ENCODE measurements at regions not wholly inside any gene's neighbourhood (a gene's known extent, or its start where the extent isn't known, plus 50 kb on each side); places are given as distances from the start of the nearest gene placed in this dataset.
"Not testable (repeated sequence)": the region's sequence is repeated elsewhere in the genome, so short reads cannot be mapped to it uniquely, and the experiment has no call there.

- no peaks in the 10 kb centered on the region for H3K4me1 ChIP-seq
- H3K27ac ChIP-seq, result no peak overlapping the region
- H3K9me3 ChIP-seq (replicated peaks), result no peaks in the 10 kb centered on the region
- H3K36me3 ChIP-seq, result no peaks in the 10 kb centered on the region
- no peak for DNase-seq
- no peaks in the 10 kb centered on the region for H3K27me3 ChIP-seq
- no peak overlapping the region for H3K4me3 ChIP-seq
Measured at GRCh38 chr11:91365986-91366585, 858.5 kb upstream of the FAT3 start.

DNA sequence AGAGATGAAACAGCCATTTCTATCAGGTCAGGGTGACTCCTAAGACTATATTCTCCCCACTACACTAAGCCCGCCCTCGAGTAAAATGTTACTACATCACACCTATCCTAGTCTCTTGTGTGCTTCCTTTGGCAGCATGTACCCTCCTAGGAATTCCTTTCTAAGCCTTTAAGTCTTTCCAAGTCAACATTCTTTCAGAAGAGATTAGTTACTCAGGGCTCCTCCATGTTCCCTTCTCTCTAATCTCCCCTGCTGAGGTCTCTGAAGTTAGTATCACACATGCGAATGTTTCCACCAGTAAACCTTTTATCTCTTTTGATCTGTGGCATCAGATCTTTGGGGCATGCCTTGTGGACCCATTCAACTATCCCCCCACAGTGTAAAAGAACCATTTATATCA lies 873.7 kb upstream of the FAT3 start:
- no peaks in the 10 kb centered on the region for H3K4me1 ChIP-seq

DNA sequence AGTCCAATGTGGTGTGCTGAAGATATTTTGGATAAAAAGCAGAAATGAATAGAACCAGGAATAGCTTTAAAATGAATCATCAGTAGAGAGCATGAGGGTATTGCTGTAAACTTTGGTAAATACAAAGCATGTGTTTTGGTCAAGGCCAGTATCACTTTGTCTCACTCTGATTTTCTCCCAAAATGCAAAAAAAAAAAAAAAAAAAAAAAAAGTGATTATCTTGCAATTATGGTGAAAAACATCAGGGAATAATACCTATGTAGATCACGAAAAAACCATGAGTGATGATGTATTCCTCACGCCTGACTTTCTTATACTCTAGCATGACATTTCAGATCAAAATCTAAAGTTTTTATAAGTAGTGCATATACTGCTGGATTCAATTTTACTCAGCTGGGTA lies 897.9 kb upstream of the FAT3 start:
- Histone ChIP-seq H3K27ac (no peak overlapping the region), H3K4me1 (no peaks in the 10 kb centered on the region), H3K4me3 (no peak overlapping the region), H3K27me3 (no peaks in the 10 kb centered on the region), H3K9me3 (replicated peaks) (no peaks in the 10 kb centered on the region), H3K36me3 (no peaks in the 10 kb centered on the region)
- DNase-seq, result no peak

More for the DNA sequence above, 873.7 kb upstream of the FAT3 start:
- H3K4me3 ChIP-seq, result no peak overlapping the region
- no peaks in the 10 kb centered on the region for H3K27me3 ChIP-seq
- no peak overlapping the region for H3K27ac ChIP-seq
- no peaks in the 10 kb centered on the region for H3K9me3 ChIP-seq (replicated peaks)
- DNase-seq, result no peak
- no peaks in the 10 kb centered on the region for H3K36me3 ChIP-seq

GRCh38 chr11:91326280-91326679 lies 898.3 kb upstream of the FAT3 start:
- H3K27ac ChIP-seq, result no peak overlapping the region
- H3K36me3 ChIP-seq, result no peaks in the 10 kb centered on the region
- DNase-seq, result no peak
- no peaks in the 10 kb centered on the region for H3K27me3 ChIP-seq
- H3K9me3 ChIP-seq (replicated peaks), result no peaks in the 10 kb centered on the region
- H3K4me1 ChIP-seq, result no peaks in the 10 kb centered on the region
- H3K4me3 ChIP-seq, result no peak overlapping the region

GRCh38 chr11:91314521-91314920 lies 910.1 kb upstream of the FAT3 start:
- H3K4me1 ChIP-seq, result no peaks in the 10 kb centered on the region
- H3K9me3 ChIP-seq (replicated peaks), result no peaks in the 10 kb centered on the region
- DNase-seq, result no peak
- no peaks in the 10 kb centered on the region for H3K27me3 ChIP-seq
- no peak overlapping the region for H3K27ac ChIP-seq
- H3K36me3 ChIP-seq, result no peaks in the 10 kb centered on the region
- no peak overlapping the region for H3K4me3 ChIP-seq

GRCh38 chr11:91312541-91312940 lies 912.1 kb upstream of the FAT3 start:
- Histone ChIP-seq H3K4me1 (no peaks in the 10 kb centered on the region), H3K36me3 (no peaks in the 10 kb centered on the region), H3K9me3 (replicated peaks) (no peaks in the 10 kb centered on the region), H3K27ac (no peak overlapping the region), H3K27me3 (no peaks in the 10 kb centered on the region), H3K4me3 (no peak overlapping the region)
- DNase-seq, result no peak

DNA sequence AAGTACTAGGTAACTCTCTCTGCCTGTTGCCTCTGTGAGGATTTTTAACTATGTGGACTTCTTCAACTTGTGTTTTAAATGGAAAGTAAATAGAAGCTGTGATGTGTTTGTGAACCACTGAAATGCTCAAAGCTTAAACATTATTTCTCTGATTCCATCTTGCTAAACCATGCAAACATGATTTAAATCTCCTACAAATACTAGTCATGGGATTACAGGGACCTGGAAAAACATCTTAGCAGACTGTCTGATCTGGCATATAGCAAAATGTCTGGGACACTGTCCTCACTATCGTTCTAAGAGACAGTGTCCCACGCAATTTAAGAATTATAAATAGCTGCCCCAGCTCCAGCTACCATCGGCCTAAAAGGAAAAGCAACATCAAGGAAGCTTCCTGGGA lies 914.5 kb upstream of the FAT3 start:
- no peak for DNase-seq
- Histone ChIP-seq H3K9me3 (replicated peaks) (no peaks in the 10 kb centered on the region), H3K27me3 (no peaks in the 10 kb centered on the region), H3K4me3 (no peak overlapping the region), H3K4me1 (no peaks in the 10 kb centered on the region), H3K27ac (no peak overlapping the region), H3K36me3 (no peaks in the 10 kb centered on the region)

DNA sequence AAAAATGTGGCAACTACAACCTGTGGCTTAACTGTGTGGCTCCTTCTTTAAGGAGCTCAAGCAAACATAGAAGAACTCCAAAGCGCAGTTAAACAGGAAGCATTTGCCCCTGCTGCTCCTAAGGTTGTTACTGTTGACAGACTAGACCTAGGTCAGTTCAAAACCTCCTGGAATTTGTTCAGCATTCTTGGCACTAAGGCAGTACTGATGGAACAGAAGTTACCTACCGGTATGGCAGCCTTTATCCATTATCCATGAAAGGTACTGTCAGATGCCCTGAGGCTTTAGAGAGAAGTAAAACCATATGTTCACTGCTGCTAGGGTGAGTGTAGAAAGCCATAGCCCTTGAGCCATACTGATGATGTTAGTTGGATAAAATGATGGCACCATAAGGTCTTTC lies 916.5 kb upstream of the FAT3 start:
- Histone ChIP-seq H3K27ac (no peak overlapping the region), H3K36me3 (no peaks in the 10 kb centered on the region), H3K4me3 (no peak overlapping the region), H3K27me3 (no peaks in the 10 kb centered on the region), H3K9me3 (replicated peaks) (no peaks in the 10 kb centered on the region), H3K4me1 (no peaks in the 10 kb centered on the region)
- no peak for DNase-seq

DNA sequence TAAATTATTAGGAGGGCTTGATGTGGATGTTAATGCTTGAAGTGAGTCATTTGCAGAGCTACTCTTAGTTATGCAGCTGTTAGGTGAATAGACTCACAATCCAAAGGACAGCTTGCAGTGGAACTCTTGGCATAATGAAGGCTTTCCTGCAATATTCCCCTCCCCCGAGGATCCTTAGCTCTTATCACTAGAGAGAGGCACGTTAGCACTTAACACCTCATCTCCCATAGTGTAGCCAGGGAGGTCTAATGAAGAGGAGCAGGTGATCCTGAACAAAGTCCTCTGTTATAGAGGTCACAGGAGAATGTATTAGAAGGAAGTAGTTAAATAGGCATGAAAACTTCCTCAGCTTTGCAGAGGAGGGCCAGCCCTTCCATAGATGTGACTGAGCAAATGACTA lies 919.2 kb upstream of the FAT3 start:
- no peak overlapping the region for H3K27ac ChIP-seq
- no peaks in the 10 kb centered on the region for H3K4me1 ChIP-seq
- no peaks in the 10 kb centered on the region for H3K9me3 ChIP-seq (replicated peaks)
- H3K4me3 ChIP-seq, result no peak overlapping the region
- H3K36me3 ChIP-seq, result no peaks in the 10 kb centered on the region
- DNase-seq, result peak; percentile 0 to 5
- H3K27me3 ChIP-seq, result no peaks in the 10 kb centered on the region

GRCh38 chr11:91303749-91304148 lies 920.9 kb upstream of the FAT3 start:
- Histone ChIP-seq H3K4me1 (no peaks in the 10 kb centered on the region), H3K9me3 (replicated peaks) (no peaks in the 10 kb centered on the region), H3K27me3 (no peaks in the 10 kb centered on the region), H3K27ac (no peak overlapping the region), H3K4me3 (no peak overlapping the region), H3K36me3 (no peaks in the 10 kb centered on the region)
- DNase-seq, result no peak

DNA sequence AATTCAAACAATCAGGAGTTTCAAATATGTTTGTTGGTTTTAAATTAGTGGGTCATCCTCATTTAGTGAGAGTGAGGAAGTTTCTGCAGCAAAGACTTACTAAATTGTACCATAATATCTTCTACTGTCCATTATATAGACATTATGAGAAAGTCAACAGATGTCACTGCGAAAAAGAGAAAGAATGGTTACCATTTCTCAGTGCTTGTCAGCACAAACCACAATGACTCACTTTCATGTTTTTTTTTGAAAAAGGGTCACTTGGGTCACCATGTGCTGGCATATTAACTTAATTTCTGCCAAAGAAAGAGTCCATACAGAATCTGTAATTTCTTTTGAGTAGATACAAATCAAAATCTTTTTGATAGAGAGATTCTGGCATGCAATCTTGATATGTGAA lies 924.6 kb upstream of the FAT3 start:
- Histone ChIP-seq H3K4me3 (no peak overlapping the region), H3K27me3 (no peaks in the 10 kb centered on the region), H3K4me1 (no peaks in the 10 kb centered on the region), H3K9me3 (replicated peaks) (no peaks in the 10 kb centered on the region), H3K36me3 (no peaks in the 10 kb centered on the region), H3K27ac (no peak overlapping the region)
- DNase-seq, result peak in 1 of 2 experiments; percentile 1

DNA sequence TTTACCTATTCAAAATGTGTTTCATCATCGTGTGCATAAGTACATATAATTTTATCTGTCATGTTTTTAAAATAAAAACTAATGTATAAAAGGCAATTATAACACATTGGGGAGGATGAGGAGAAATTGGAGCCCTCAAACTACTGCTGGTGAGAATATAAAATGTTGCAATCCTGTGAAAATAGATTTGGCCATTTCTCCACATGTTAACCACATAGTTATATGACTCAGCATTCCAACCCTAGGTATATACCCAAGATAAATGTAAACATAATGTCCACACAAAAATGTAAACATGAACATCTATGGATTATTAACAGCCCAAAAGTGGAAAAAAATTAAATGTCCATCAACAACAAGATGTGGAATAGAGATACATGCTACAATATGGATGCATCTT lies 928.0 kb upstream of the FAT3 start:
- Histone ChIP-seq H3K27me3 (no peaks in the 10 kb centered on the region), H3K36me3 (no peaks in the 10 kb centered on the region), H3K27ac (no peak overlapping the region), H3K4me3 (no peak overlapping the region), H3K9me3 (replicated peaks) (no peaks in the 10 kb centered on the region), H3K4me1 (no peaks in the 10 kb centered on the region)
- DNase-seq, result no peak

- Histone ChIP-seq H3K27ac (no peak overlapping the region), H3K27me3 (no peaks in the 10 kb centered on the region), H3K36me3 (no peaks in the 10 kb centered on the region), H3K4me1 (no peaks in the 10 kb centered on the region), H3K4me3 (no peak overlapping the region), H3K9me3 (replicated peaks) (no peaks in the 10 kb centered on the region)
- no peak for DNase-seq
Measured at GRCh38 chr11:91295591-91295990, 929.0 kb upstream of the FAT3 start.

DNA sequence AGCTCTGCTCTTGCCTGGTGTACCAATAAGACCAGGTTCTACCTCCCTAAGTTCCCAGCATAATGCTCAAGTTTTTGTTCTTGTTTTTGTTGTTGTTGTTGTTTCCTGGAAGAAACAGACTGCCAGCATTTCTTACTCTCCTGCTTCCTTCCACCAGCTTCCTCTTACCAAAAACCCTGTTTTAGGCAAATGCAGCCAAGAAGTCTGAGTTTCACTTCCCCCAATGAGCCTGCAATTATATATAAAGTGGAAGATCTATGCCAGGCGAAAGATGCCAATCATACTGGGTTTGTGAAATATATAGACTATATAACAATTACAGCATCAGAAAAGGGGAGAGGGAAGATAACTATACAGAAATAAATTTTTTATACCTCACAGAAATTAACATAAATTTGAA lies 931.5 kb upstream of the FAT3 start:
- Histone ChIP-seq H3K27ac (no peak overlapping the region), H3K4me1 (no peaks in the 10 kb centered on the region), H3K27me3 (no peaks in the 10 kb centered on the region), H3K36me3 (no peaks in the 10 kb centered on the region), H3K4me3 (no peak overlapping the region), H3K9me3 (replicated peaks) (no peaks in the 10 kb centered on the region)
- no peak for DNase-seq

GRCh38 chr11:91272089-91272488 lies 952.5 kb upstream of the FAT3 start:
- Histone ChIP-seq H3K27ac (no peak overlapping the region), H3K9me3 (replicated peaks) (no peaks in the 10 kb centered on the region), H3K4me3 (no peak overlapping the region), H3K4me1 (no peaks in the 10 kb centered on the region), H3K27me3 (no peaks in the 10 kb centered on the region), H3K36me3 (no peaks in the 10 kb centered on the region)
- no peak for DNase-seq

- not testable (repeated sequence) for DNase-seq
Measured at GRCh38 chr11:91268512-91269295, 955.9 kb upstream of the FAT3 start.

More at GRCh38 chr11:91268512-91269295, 955.9 kb upstream of the FAT3 start:
- not testable (repeated sequence) for H3K4me3 ChIP-seq; H3K4me1 ChIP-seq; H3K27ac ChIP-seq; H3K27me3 ChIP-seq; H3K36me3 ChIP-seq; H3K9me3 ChIP-seq (replicated peaks)
